ENCODE measurements at regions not wholly inside any gene's neighbourhood (a gene's known extent, or its start where the extent isn't known, plus 50 kb on each side); places are given as distances from the start of the nearest gene placed in this dataset.

DNA sequence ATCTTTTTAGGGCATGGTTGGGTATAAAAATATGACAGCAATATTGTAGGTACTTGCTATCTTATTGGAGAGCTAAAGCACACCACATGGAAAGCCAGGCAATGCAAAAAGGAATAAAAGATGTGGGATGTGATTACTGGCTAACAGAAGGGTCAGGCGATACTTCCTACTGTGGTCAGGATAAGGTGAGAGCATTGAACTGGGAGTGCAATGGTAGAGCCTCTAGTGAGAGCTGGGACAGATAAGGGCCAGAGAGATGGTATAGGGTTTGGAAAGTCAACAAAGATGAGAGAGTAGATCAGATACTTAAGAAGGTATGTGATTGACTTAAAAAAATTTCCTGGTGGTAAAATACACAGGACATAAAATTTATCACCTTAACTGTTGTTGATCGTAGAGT, 160.7 kb upstream of the MAN1A1 start:
- no peak overlapping the region for H2AFZ ChIP-seq (ENCODE audit: low read length)
- H2BK5ac ChIP-seq (ENCODE audit: insufficient read length, low read length) = no peak overlapping the region
- Mint-ChIP-seq H3K36me3 (ENCODE audit: insufficient read depth in 1 of 3, low read depth in 3 of 3) (no peaks in the 10 kb centered on the region), H3K27me3 (ENCODE audit: low read depth) (no peaks in the 10 kb centered on the region; the same call in 1 of the 2 replicates), H3K4me3 (no peak overlapping the region), H3K4me1 (peaks cover 17 to 18% of the 10 kb centered on the region in 2 experiments), H3K9me3 (no peaks in the 10 kb centered on the region), H3K27ac (no peak overlapping the region)
- no peaks in the 10 kb centered on the region for H3K79me2 ChIP-seq (ENCODE audit: insufficient read depth, low read length)
- no peak overlapping the region for H3K4ac ChIP-seq (ENCODE audit: low read depth, low read length)
- H3K9me3 ChIP-seq (ENCODE audit: control insufficient read depth, low read depth, low read length) = no peaks in the 10 kb centered on the region
- no peak overlapping the region for H4K5ac ChIP-seq (ENCODE audit: insufficient read length, low read depth, low read length)
- no peaks in the 10 kb centered on the region for H3K23me2 ChIP-seq (ENCODE audit: insufficient read length, low read depth, low read length, poor library complexity, severe bottlenecking)
- WGBS (ENCODE audit: extremely low coverage, insufficient read length, low lambda C conversion rate) = no CpG with 5 or more reads among the region's 2 CpGs
- H3K9ac ChIP-seq (ENCODE audit: extremely low read depth, insufficient read length, low read length) = no peak overlapping the region
- H3K14ac ChIP-seq (ENCODE audit: insufficient read depth, low read length) = no peak overlapping the region
- no peak overlapping the region for H3T11ph ChIP-seq (ENCODE audit: low read length)
- H3K18ac ChIP-seq (ENCODE audit: insufficient read length, low read depth, low read length) = no peak overlapping the region
- H2BK20ac ChIP-seq (ENCODE audit: low read depth, low read length, poor library complexity, severe bottlenecking) = no peak overlapping the region
- H3K56ac ChIP-seq (ENCODE audit: insufficient read length, low read depth, low read length) = no peak overlapping the region
- H2BK12ac ChIP-seq (ENCODE audit: insufficient read length, low read depth, low read length) = no peak overlapping the region
- no peak overlapping the region for H3K23ac ChIP-seq (ENCODE audit: insufficient read length, low read depth, low read length)
- DNase-seq = no peak
- H2AK5ac ChIP-seq (ENCODE audit: insufficient read length, low read length) = no peak overlapping the region
- no peaks in the 10 kb centered on the region for H3K79me1 ChIP-seq (ENCODE audit: insufficient read depth, low read depth, low read length, poor library complexity, severe bottlenecking)
- no peak overlapping the region for H3K27ac ChIP-seq (ENCODE audit: insufficient read length, low read depth, low read length)
- no peak overlapping the region for H4K91ac ChIP-seq (ENCODE audit: insufficient read length, low read depth, low read length)
- no peaks in the 10 kb centered on the region; the same call in 1 of the 2 replicates for H3K4me1 ChIP-seq (ENCODE audit: insufficient read depth, low read length)
- H4K8ac ChIP-seq (replicated peaks; ENCODE audit: insufficient read length, low read depth, low read length) = no peak overlapping the region
- TF ChIP-seq, protein P1, sequence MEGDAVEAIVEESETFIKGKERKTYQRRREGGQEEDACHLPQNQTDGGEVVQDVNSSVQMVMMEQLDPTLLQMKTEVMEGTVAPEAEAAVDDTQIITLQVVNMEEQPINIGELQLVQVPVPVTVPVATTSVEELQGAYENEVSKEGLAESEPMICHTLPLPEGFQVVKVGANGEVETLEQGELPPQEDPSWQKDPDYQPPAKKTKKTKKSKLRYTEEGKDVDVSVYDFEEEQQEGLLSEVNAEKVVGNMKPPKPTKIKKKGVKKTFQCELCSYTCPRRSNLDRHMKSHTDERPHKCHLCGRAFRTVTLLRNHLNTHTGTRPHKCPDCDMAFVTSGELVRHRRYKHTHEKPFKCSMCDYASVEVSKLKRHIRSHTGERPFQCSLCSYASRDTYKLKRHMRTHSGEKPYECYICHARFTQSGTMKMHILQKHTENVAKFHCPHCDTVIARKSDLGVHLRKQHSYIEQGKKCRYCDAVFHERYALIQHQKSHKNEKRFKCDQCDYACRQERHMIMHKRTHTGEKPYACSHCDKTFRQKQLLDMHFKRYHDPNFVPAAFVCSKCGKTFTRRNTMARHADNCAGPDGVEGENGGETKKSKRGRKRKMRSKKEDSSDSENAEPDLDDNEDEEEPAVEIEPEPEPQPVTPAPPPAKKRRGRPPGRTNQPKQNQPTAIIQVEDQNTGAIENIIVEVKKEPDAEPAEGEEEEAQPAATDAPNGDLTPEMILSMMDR (conservative IDR thresholded peaks at IDR 0.05) = no peak
- no peak overlapping the region for H3K4me2 ChIP-seq (ENCODE audit: insufficient read depth, insufficient read length, low read length)
- H4K20me1 ChIP-seq (ENCODE audit: control insufficient read depth, insufficient read depth, insufficient read length) = no peaks in the 10 kb centered on the region
- H2BK120ac ChIP-seq (ENCODE audit: low read depth, low read length, poor library complexity, severe bottlenecking) = no peak overlapping the region
- no peaks in the 10 kb centered on the region for H3K27me3 ChIP-seq (ENCODE audit: insufficient read depth, low read length)
- no peak overlapping the region for H2BK15ac ChIP-seq (ENCODE audit: low read depth, low read length)

Data from H9 (cell line).